Neural progenitor cell (in vitro differentiated cells): ENCODE measurements at regions not wholly inside any gene's neighbourhood (a gene's known extent, or its start where the extent isn't known, plus 50 kb on each side); places are given as distances from the start of the nearest gene placed in this dataset.

Source experiments
- DNase-seq: peaks from one replicate; pipeline ENCODE4 v3.0.0-alpha.2; 2016; ENCODE audit warnings: low spot score
- H2AFZ ChIP-seq: fragments of 200-600 bp; sonication (generic); replicated peaks from 2 replicates; pipeline ENCODE4 v1.6.1; 2016; ENCODE audit warnings: antibody characterized with exemption
- H3F3A ChIP-seq: fragments of 200-600 bp; sonication (generic); 2 replicates; pipeline ENCODE4 v1.6.1; 2016; ENCODE audit warnings: antibody characterized with exemption, low read depth
- H3K27ac ChIP-seq: fragments of 200-600 bp; sonication (generic); 2 replicates; pipeline ENCODE4 v1.5.1; 2016; ENCODE audit warnings: mild to moderate bottlenecking
- H3K27me3 ChIP-seq: fragments of 200-600 bp; sonication (generic); 2 replicates; pipeline ENCODE4 v1.6.1; 2016; ENCODE audit warnings: mild to moderate bottlenecking, moderate library complexity
- H3K36me3 ChIP-seq: fragments of 200-600 bp; sonication (generic); 2 replicates; pipeline ENCODE4 v1.5.1; 2016
- H3K4me1 ChIP-seq: fragments of 200-600 bp; sonication (generic); 2 replicates; pipeline ENCODE4 v1.6.1; 2016; ENCODE audit warnings: mixed run types
- H3K4me2 ChIP-seq: fragments of 200-600 bp; sonication (generic); 2 replicates; pipeline ENCODE4 v1.6.1; 2016
- H3K4me3 ChIP-seq: fragments of 200-600 bp; sonication (generic); 2 replicates; pipeline ENCODE4 v1.5.1; 2016
- H3K79me2 ChIP-seq: fragments of 200-600 bp; sonication (generic); 2 replicates; pipeline ENCODE4 v1.6.1; 2016; ENCODE audit warnings: low read depth
- H3K9ac ChIP-seq: fragments of 200-600 bp; sonication (generic); 2 replicates; pipeline ENCODE4 v1.6.1; 2016
- H3K9me3 ChIP-seq: fragments of 200-600 bp; sonication (generic); 2 replicates; pipeline ENCODE4 v1.5.1; 2016; ENCODE audit warnings: low read depth
- H4K20me1 ChIP-seq: fragments of 200-600 bp; sonication (generic); 2 replicates; pipeline ENCODE4 v1.6.1; 2016; ENCODE audit warnings: low read depth
- H3K27ac Mint-ChIP-seq: 3 replicates; pipeline ENCODE4 v1.8.0; 2021; ENCODE audit warnings: mixed read lengths
- H3K27me3 Mint-ChIP-seq: 2 replicates; pipeline ENCODE4 v1.8.0; 2022; ENCODE audit warnings: low read depth, mild to moderate bottlenecking, inconsistent platforms, moderate library complexity, mixed read lengths; ENCODE audit not compliant: insufficient read depth
- H3K36me3 Mint-ChIP-seq: 3 replicates; pipeline ENCODE4 v1.8.0; 2021; ENCODE audit warnings: mixed read lengths
- H3K4me1 Mint-ChIP-seq: 3 replicates; pipeline ENCODE4 v1.8.0; 2021; ENCODE audit warnings: mixed read lengths
- H3K4me3 Mint-ChIP-seq: 3 replicates; pipeline ENCODE4 v1.8.0; 2021; ENCODE audit warnings: mild to moderate bottlenecking, moderate library complexity, mixed read lengths
- H3K9me3 Mint-ChIP-seq: 3 replicates; pipeline ENCODE4 v1.8.0; 2020; ENCODE audit warnings: mixed read lengths
- EZH2 ChIP-seq: fragments of 200-600 bp; sonication (generic); IDR thresholded peaks from 2 replicates; pipeline ENCODE4 v1.6.1; 2017; ENCODE audit warnings: antibody characterized with exemption, mild to moderate bottlenecking, moderate library complexity
- EZH2phosphoT487 ChIP-seq: fragments of 200-600 bp; sonication (generic); IDR thresholded peaks from 2 replicates; pipeline ENCODE4 v1.6.1; 2017; ENCODE audit warnings: antibody characterized with exemption
- TF ChIP-seq, protein P1 (sequence below): fragments of 200-600 bp; sonication (generic); IDR thresholded peaks from 2 replicates; pipeline ENCODE4 v1.5.1; 2017; ENCODE audit warnings: antibody characterized with exemption, mild to moderate bottlenecking

- Histone ChIP-seq H3K4me2 (no peak overlapping the region), H3K27me3 (no peaks in the 10 kb centered on the region), H3K9ac (no peak overlapping the region), H3K79me2 (no peaks in the 10 kb centered on the region), H2AFZ (no peak overlapping the region), H3K27ac (no peak overlapping the region), H3K4me3 (no peak overlapping the region), H3K9me3 (no peaks in the 10 kb centered on the region), H3K36me3 (no peaks in the 10 kb centered on the region), H4K20me1 (no peaks in the 10 kb centered on the region), H3F3A (peaks cover 4% of the 10 kb centered on the region), H3K4me1 (peaks cover 15% of the 10 kb centered on the region)
- no peaks in the 10 kb centered on the region for H3K27me3 Mint-ChIP-seq
- TF ChIP-seq, protein P1, sequence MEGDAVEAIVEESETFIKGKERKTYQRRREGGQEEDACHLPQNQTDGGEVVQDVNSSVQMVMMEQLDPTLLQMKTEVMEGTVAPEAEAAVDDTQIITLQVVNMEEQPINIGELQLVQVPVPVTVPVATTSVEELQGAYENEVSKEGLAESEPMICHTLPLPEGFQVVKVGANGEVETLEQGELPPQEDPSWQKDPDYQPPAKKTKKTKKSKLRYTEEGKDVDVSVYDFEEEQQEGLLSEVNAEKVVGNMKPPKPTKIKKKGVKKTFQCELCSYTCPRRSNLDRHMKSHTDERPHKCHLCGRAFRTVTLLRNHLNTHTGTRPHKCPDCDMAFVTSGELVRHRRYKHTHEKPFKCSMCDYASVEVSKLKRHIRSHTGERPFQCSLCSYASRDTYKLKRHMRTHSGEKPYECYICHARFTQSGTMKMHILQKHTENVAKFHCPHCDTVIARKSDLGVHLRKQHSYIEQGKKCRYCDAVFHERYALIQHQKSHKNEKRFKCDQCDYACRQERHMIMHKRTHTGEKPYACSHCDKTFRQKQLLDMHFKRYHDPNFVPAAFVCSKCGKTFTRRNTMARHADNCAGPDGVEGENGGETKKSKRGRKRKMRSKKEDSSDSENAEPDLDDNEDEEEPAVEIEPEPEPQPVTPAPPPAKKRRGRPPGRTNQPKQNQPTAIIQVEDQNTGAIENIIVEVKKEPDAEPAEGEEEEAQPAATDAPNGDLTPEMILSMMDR = no peak
- H3K9me3 Mint-ChIP-seq = no peaks in the 10 kb centered on the region
- no peaks in the 10 kb centered on the region for H3K36me3 Mint-ChIP-seq
- no peaks in the 10 kb centered on the region for H3K4me1 Mint-ChIP-seq
- no peak overlapping the region for H3K27ac Mint-ChIP-seq
- no peak for DNase-seq
- no peak overlapping the region for H3K4me3 Mint-ChIP-seq
Observed at GRCh38 chr14:97446087-97446486, 648.9 kb downstream of the VRK1 start.

DNA sequence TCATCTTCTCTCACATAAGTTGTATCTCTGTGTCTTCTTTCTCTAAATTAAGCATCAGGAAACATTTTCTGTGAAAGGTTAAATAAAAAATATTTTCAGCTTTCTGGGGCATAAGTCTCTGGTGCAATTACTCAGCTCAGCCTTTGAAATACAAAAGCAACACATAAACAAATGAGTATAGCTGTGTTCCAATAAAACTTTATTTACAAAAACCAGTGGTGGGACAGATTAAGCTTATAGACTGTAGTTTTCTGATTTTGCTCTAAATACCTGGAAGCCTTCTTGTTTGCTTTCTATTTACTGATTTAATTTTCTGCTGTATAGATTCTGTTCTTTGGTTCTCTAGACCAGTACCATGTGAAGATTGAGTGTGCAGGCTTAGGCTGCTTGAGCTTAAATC, 655.1 kb downstream of the VRK1 start:
- Histone ChIP-seq H3K36me3 (no peaks in the 10 kb centered on the region), H3K4me3 (no peak overlapping the region), H3K79me2 (no peaks in the 10 kb centered on the region), H3K4me1 (no peaks in the 10 kb centered on the region), H3K27me3 (peaks cover 6% of the 10 kb centered on the region), H3K9me3 (no peaks in the 10 kb centered on the region), H3K4me2 (no peak overlapping the region), H2AFZ (no peak overlapping the region), H4K20me1 (no peaks in the 10 kb centered on the region), H3F3A (no peaks in the 10 kb centered on the region), H3K27ac (no peak overlapping the region), H3K9ac (no peak overlapping the region)
- peaks cover 2% of the 10 kb centered on the region for H3K27me3 Mint-ChIP-seq
- no peak for TF ChIP-seq EZH2
- TF ChIP-seq, protein P1 = no peak
- no peak for TF ChIP-seq EZH2phosphoT487
- no peaks in the 10 kb centered on the region for H3K4me1 Mint-ChIP-seq
- no peaks in the 10 kb centered on the region for H3K36me3 Mint-ChIP-seq
- no peak overlapping the region for H3K4me3 Mint-ChIP-seq
- no peaks in the 10 kb centered on the region for H3K9me3 Mint-ChIP-seq
- no peak overlapping the region for H3K27ac Mint-ChIP-seq
- DNase-seq = no peak

DNA sequence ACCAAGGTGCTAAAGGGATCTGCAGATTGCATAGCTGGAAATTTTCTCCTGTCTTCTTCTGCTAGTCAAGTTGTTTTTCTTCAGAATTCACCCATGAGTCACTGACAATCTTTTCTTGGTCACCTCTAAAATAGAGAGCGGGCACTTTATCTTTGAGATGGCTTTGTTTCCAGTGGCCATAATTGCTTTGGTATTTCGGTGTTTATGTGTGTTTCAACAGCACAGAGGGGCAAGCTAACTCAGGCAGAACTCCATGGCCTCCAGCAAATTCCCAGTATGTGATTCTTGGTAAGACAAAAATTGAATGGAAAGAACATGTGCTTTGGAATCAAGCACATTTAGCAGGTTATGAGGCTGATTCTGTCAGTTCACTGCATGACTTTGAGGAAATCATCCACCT, 656.8 kb downstream of the VRK1 start:
- Histone ChIP-seq H3K27ac (no peak overlapping the region), H3K4me1 (peaks cover 11% of the 10 kb centered on the region), H3F3A (peaks cover 9% of the 10 kb centered on the region), H3K36me3 (no peaks in the 10 kb centered on the region), H3K27me3 (peaks cover 23% of the 10 kb centered on the region), H2AFZ (no peak overlapping the region), H3K4me2 (no peak overlapping the region), H3K79me2 (no peaks in the 10 kb centered on the region), H3K9me3 (no peaks in the 10 kb centered on the region), H4K20me1 (no peaks in the 10 kb centered on the region), H3K4me3 (no peak overlapping the region), H3K9ac (no peak overlapping the region)
- no peak overlapping the region for H3K27ac Mint-ChIP-seq
- no peak for TF ChIP-seq EZH2phosphoT487
- TF ChIP-seq EZH2 = no peak
- TF ChIP-seq, protein P1 = no peak
- H3K36me3 Mint-ChIP-seq = no peaks in the 10 kb centered on the region
- H3K4me3 Mint-ChIP-seq = no peak overlapping the region
- peaks cover 14% of the 10 kb centered on the region for H3K4me1 Mint-ChIP-seq
- H3K27me3 Mint-ChIP-seq = peaks cover 2% of the 10 kb centered on the region
- H3K9me3 Mint-ChIP-seq = peaks cover under 1% of the 10 kb centered on the region
- DNase-seq = no peak

GRCh38 chr14:97456462-97456861, 659.3 kb downstream of the VRK1 start:
- Histone ChIP-seq H3K9ac (no peak overlapping the region), H3K79me2 (no peaks in the 10 kb centered on the region), H3K27me3 (peaks cover 37% of the 10 kb centered on the region), H3K9me3 (no peaks in the 10 kb centered on the region), H3K36me3 (no peaks in the 10 kb centered on the region), H3K4me1 (peaks cover 13% of the 10 kb centered on the region), H3K4me2 (no peak overlapping the region), H3F3A (peaks cover 9% of the 10 kb centered on the region), H2AFZ (no peak overlapping the region), H3K27ac (no peak overlapping the region), H3K4me3 (no peak overlapping the region), H4K20me1 (no peaks in the 10 kb centered on the region)
- Mint-ChIP-seq H3K27ac (no peak overlapping the region), H3K4me1 (peaks cover 17% of the 10 kb centered on the region), H3K27me3 (peaks cover 5% of the 10 kb centered on the region), H3K9me3 (peaks cover 2% of the 10 kb centered on the region), H3K4me3 (no peak overlapping the region), H3K36me3 (no peaks in the 10 kb centered on the region)
- TF ChIP-seq, protein P1 = no peak
- TF ChIP-seq EZH2phosphoT487 = no peak
- no peak for TF ChIP-seq EZH2
- no peak for DNase-seq
